K562 (cell line): ENCODE measurements at regions not wholly inside any gene's neighbourhood (a gene's known extent, or its start where the extent isn't known, plus 50 kb on each side); places are given as distances from the start of the nearest gene placed in this dataset.

Experiments
- ATAC-seq: fragments of 200-7000 bp; cut with Tn5 transposase; 3 replicates; pipeline ENCODE4 v1.9.1; 2020; ENCODE audit warnings: moderate library complexity
- BruUV-seq: library from RNA; stranded (reverse); fragments of 400-500 nt; replicated peaks from 2 replicates; lab custom pipeline; 2021; lab: Mats Ljungman, UMichigan
- CTCF ChIA-PET: fragments of 300-600 bp; formaldehyde crosslinking; extraction: SDS; loops from one replicate; lab custom pipeline; 2021; ENCODE audit warnings: low intra/inter-chr PET ratio; lab: Yijun Ruan, JAX
- POLR2A ChIA-PET: fragments of 300-600, 350-650 bp; sonication (Branson Sonifier 250); formaldehyde crosslinking; extraction: SDS; loops from one replicate; lab custom pipeline; 2021; ENCODE audit warnings: antibody characterized with exemption, inconsistent platforms; lab: Yijun Ruan, JAX
- DNase-seq, 4 experiments: peaks; one replicate each; pipeline versions ENCODE4 v3.0.0 to v3.0.0-alpha.2; 2011 to 2018; ENCODE audit warnings: low spot score in 3 of 4, mixed read lengths in 3 of 4; ENCODE audit errors: extremely low read depth in 1 of 4
- FAIRE-seq: peaks from 2 replicates; lab custom pipeline; 2011; peaks lifted over from hg19 to GRCh38; lab: Jason Lieb, UNC
- H2AFZ ChIP-seq: 2 replicates; pipeline ENCODE4 v1.6.0; 2011; ENCODE audit warnings: low read depth, low read length, control low read depth, inconsistent platforms
- H3K27ac ChIP-seq: fragments of 200-600 bp; 3 replicates; pipeline ENCODE4 v1.8.0; 2011; ENCODE audit warnings: low read depth, mild to moderate bottlenecking, control low read depth, inconsistent platforms, low read length, moderate library complexity, mixed read lengths; ENCODE audit errors: extremely low read depth
- H3K27me3 ChIP-seq, 2 experiments: fragments of 300-600 bp in 1 of 2; 2 replicates in 1 of 2; 3 replicates in 1 of 2; pipeline versions ENCODE4 v1.6.0 to v1.8.0; 2011; ENCODE audit warnings: inconsistent platforms in 2 of 2, low read length in 2 of 2, mild to moderate bottlenecking in 1 of 2, mixed read lengths in 1 of 2, moderate library complexity in 1 of 2; ENCODE audit not compliant: control insufficient read depth in 2 of 2, insufficient read depth in 2 of 2
- H3K36me3 ChIP-seq: fragments of 300-600 bp; 3 replicates; pipeline ENCODE4 v1.8.0; 2011; ENCODE audit warnings: mild to moderate bottlenecking, low read length, inconsistent platforms; ENCODE audit not compliant: control insufficient read depth, insufficient read depth
- H3K4me1 ChIP-seq, 2 experiments: fragments of 200-600 bp in 1 of 2; replicated peaks in 1 of 2; 2 replicates in 1 of 2; 3 replicates in 1 of 2; pipeline versions ENCODE4 v1.5.1 to v1.8.0; 2011; ENCODE audit warnings: inconsistent platforms in 2 of 2, low read length in 2 of 2, mild to moderate bottlenecking in 1 of 2, mixed read lengths in 1 of 2, moderate library complexity in 1 of 2; ENCODE audit not compliant: control insufficient read depth in 2 of 2, insufficient read depth in 2 of 2
- H3K4me2 ChIP-seq: 2 replicates; pipeline ENCODE4 v1.6.1; 2011; ENCODE audit warnings: low read length, control low read depth, inconsistent platforms, mixed read lengths; ENCODE audit not compliant: insufficient read depth
- H3K4me3 ChIP-seq: fragments of 200-600 bp; sonication (generic), shearing (Covaris generic); 2 replicates; pipeline ENCODE4 v1.5.1; 2016; ENCODE audit warnings: control low read depth, inconsistent platforms
- H3K79me2 ChIP-seq: fragments of 200-600 bp; 3 replicates; pipeline ENCODE4 v1.8.0; 2011; ENCODE audit warnings: low read length, inconsistent platforms; ENCODE audit not compliant: control insufficient read depth, insufficient read depth
- H3K9ac ChIP-seq, 2 experiments: 2 replicates each; pipeline versions ENCODE4 v1.6.0 to v1.6.1; 2011; ENCODE audit warnings: low read depth in 2 of 2, low read length in 2 of 2, control low read depth in 1 of 2, inconsistent platforms in 1 of 2, mild to moderate bottlenecking in 1 of 2, mixed read lengths in 1 of 2; ENCODE audit not compliant: insufficient read depth in 1 of 2
- H3K9me1 ChIP-seq: one replicate; pipeline ENCODE4 v1.6.0; 2011; ENCODE audit warnings: inconsistent platforms, mild to moderate bottlenecking, low read length, moderate library complexity; ENCODE audit not compliant: control insufficient read depth, insufficient read depth
- H3K9me3 ChIP-seq: replicated peaks from 2 replicates; pipeline ENCODE4 v1.5.1; 2011; ENCODE audit warnings: low read depth, low read length, inconsistent platforms; ENCODE audit not compliant: control insufficient read depth, insufficient read depth
- H4K20me1 ChIP-seq: replicated peaks from 2 replicates; pipeline ENCODE4 v1.6.1; 2011; ENCODE audit warnings: low read length, inconsistent platforms, mixed read lengths; ENCODE audit not compliant: control insufficient read depth, insufficient read depth
- AFF1 ChIP-seq, 2 experiments: fragments of 450-650 bp; IDR thresholded peaks; 2 replicates each; pipeline ENCODE4 v1.6.1; 2018; ENCODE audit warnings: mild to moderate bottlenecking in 2 of 2, low read depth in 1 of 2; ENCODE audit not compliant: partially characterized antibody in 2 of 2
- CBFA2T3 ChIP-seq: fragments of 450-650 bp; IDR thresholded peaks from 2 replicates; pipeline ENCODE4 v1.6.1; 2017
- CGGBP1 ChIP-seq: fragments of 250-450 bp; sonication (Bioruptor Pico); IDR thresholded peaks from 2 replicates; pipeline ENCODE4 v1.9.0; 2021; ENCODE audit warnings: mild to moderate bottlenecking
- CREB5 ChIP-seq: fragments of 250-450 bp; sonication (Bioruptor Pico); IDR thresholded peaks from 2 replicates; pipeline ENCODE4 v1.5.0; 2020; ENCODE audit warnings: mild to moderate bottlenecking
- DLX4 ChIP-seq: fragments of 250-450 bp; sonication (Bioruptor Pico); IDR thresholded peaks from 2 replicates; pipeline ENCODE4 v1.6.1; 2021; ENCODE audit warnings: mild to moderate bottlenecking
- GATAD2A ChIP-seq: fragments of 450-650 bp; IDR thresholded peaks from 2 replicates; pipeline ENCODE4 v1.6.1; 2017
- KAT7 ChIP-seq: sonication (generic); formaldehyde crosslinking; IDR thresholded peaks from 2 replicates; pipeline ENCODE4 v1.8.0; 2022; ENCODE audit warnings: missing genetic modification reagents, mild to moderate bottlenecking, borderline replicate concordance
- MAFG ChIP-seq: fragments of 450-650 bp; conservative IDR thresholded peaks from 2 replicates; pipeline ENCODE4 v1.6.1; 2016; ENCODE audit warnings: missing genetic modification characterization, missing compliant biosample characterization
- RCOR1 ChIP-seq, 2 experiments: IDR thresholded peaks; 2 replicates each; pipeline ENCODE4 v1.6.1; 2012; ENCODE audit warnings: low read depth in 2 of 2, low read length in 2 of 2, borderline replicate concordance in 1 of 2, improper control_type of control experiment in 1 of 2
- STAT5B ChIP-seq: fragments of 250-450 bp; sonication (Bioruptor Pico); IDR thresholded peaks from 2 replicates; pipeline ENCODE4 v1.8.0; 2021; ENCODE audit warnings: mild to moderate bottlenecking, inconsistent platforms
- TSC22D4 ChIP-seq: fragments of 450-650 bp; IDR thresholded peaks from 2 replicates; pipeline ENCODE4 v1.6.1; 2016; ENCODE audit warnings: missing genetic modification characterization, missing biosample characterization, control low read depth
- ZBTB9 ChIP-seq: fragments of 450-650 bp; formaldehyde crosslinking; IDR thresholded peaks from 2 replicates; pipeline ENCODE4 v1.4.0; 2020; ENCODE audit warnings: mild to moderate bottlenecking, moderate library complexity
- ZNF23 ChIP-seq: fragments of 250-450 bp; sonication (Bioruptor Pico); IDR thresholded peaks from 2 replicates; pipeline ENCODE4 v1.4.0; 2020; ENCODE audit warnings: mild to moderate bottlenecking
- ZNF311 ChIP-seq: fragments of 250-450 bp; sonication (Bioruptor Pico); IDR thresholded peaks from 2 replicates; pipeline ENCODE4 v1.4.0; 2020; ENCODE audit warnings: mild to moderate bottlenecking, moderate library complexity
- ZNF316 ChIP-seq: fragments of 450-650 bp; IDR thresholded peaks from 2 replicates; pipeline ENCODE4 v1.6.1; 2016
- whole genome bisulfite sequencing: fragments of 100-300 bp; shearing (Covaris generic); methylation state at CpG from one replicate; pipeline ENCODE4 v1.1.6; 2016; ENCODE audit warnings: low coverage, mixed read lengths; ENCODE audit not compliant: insufficient coverage; ENCODE audit errors: missing lambda C conversion rate; 5-methylcytosine and 5-hydroxymethylcytosine counted together
- in situ Hi-C: fragments of 300-500 bp; cut with MboI; formaldehyde crosslinking; loops from 4 replicates; pipeline ENCODE4 v1.15.0; 2018; ENCODE audit warnings: inconsistent platforms, mixed read lengths
- intact Hi-C: fragments of 100-400 bp; cut with micrococcal nuclease; formaldehyde crosslinking; loops from 2 replicates; pipeline ENCODE4 v1.14.2; 2022

GRCh38 chr1:30159015-30159414, 564.4 kb downstream of the MATN1 start:
- no TSS peak for BruUV-seq
- no peak for TF ChIP-seq GATAD2A
- peak; percentile 20; the same call in 1 of the 2 replicates for TF ChIP-seq CBFA2T3
- TF ChIP-seq AFF1 (IDR thresholded peaks at IDR 0.05; ENCODE audit: low read depth in 1 of 2, partially characterized antibody in 2 of 2): no peak
- TF ChIP-seq ZNF311 (CRISPR knock-in tag): no peak
- no peak for TF ChIP-seq DLX4 (CRISPR knock-in tag)
- no peak for TF ChIP-seq CGGBP1 (CRISPR knock-in tag)
- peak in 1 of 2 experiments; percentile 72; a peak in 1 of 4 replicates for TF ChIP-seq RCOR1 (IDR thresholded peaks at IDR 0.05; ENCODE audit: borderline replicate concordance in 1 of 2, low read depth in 2 of 2, low read length in 2 of 2)
- peak; percentile 76 for TF ChIP-seq ZBTB9
- TF ChIP-seq ZNF23 (CRISPR knock-in tag): no peak
- TF ChIP-seq CREB5: no peak
- peak; percentile 94 for TF ChIP-seq MAFG (tag)
- peak; percentile 90 for TF ChIP-seq ZNF316
- TF ChIP-seq KAT7 (CRISPR knock-in tag): no peak
- TF ChIP-seq STAT5B (CRISPR knock-in tag): no peak
- no peak for TF ChIP-seq TSC22D4

More at GRCh38 chr1:30159015-30159414, 564.4 kb downstream of the MATN1 start:
- WGBS: 0% methylated on average over 3 of the region's 3 CpGs
- Histone ChIP-seq H3K36me3 (no peaks in the 10 kb centered on the region), H3K9me1 (no peaks in the 10 kb centered on the region), H3K9me3 (no peaks in the 10 kb centered on the region), H3K9ac (no peak overlapping the region; a peak in 1 of 4 replicates), H3K27me3 (peaks cover 0 to 9% of the 10 kb centered on the region in 2 experiments; a peak in 1 of 5 replicates), H3K27ac (no peak overlapping the region), H4K20me1 (no peaks in the 10 kb centered on the region), H3K4me1 (peaks cover 7 to 10% of the 10 kb centered on the region in 2 experiments; a peak in 3 of 5 replicates), H3K4me3 (no peak overlapping the region), H2AFZ (peak overlapping the region; percentile 67), H3K4me2 (peak overlapping the region; percentile 41; the same call in 1 of the 2 replicates), H3K79me2 (no peaks in the 10 kb centered on the region)
- intact Hi-C loops: no loop called here
- in situ Hi-C loops: no loop called here
- FAIRE-seq (peak; percentile 79), DNase-seq (peak; percentile 63 to 87 (median 82)), ATAC-seq (peak; percentile 98)
- ChIA-PET POLR2A (interaction anchor here (1.8 kb wide), 1 partner anchor 10 kb away, joined by 4 read pairs; no protein-coding TSS in a partner anchor), CTCF (interaction anchor here (0.5 kb wide), 1 partner anchor 46 kb away, joined by 3 read pairs; no protein-coding TSS in a partner anchor)
